HCT116 (cell line): ENCODE measurements at regions not wholly inside any gene's neighbourhood (a gene's known extent, or its start where the extent isn't known, plus 50 kb on each side); places are given as distances from the start of the nearest gene placed in this dataset.

Experiments
- ATAC-seq: fragments of 200-7000 bp; cut with Tn5 transposase; 2 replicates; pipeline ENCODE4 v1.9.1; 2020; ENCODE audit warnings: mild to moderate bottlenecking, moderate library complexity
- BruUV-seq: library from RNA; stranded (reverse); fragments of 400-500 nt; replicated peaks from 2 replicates; lab custom pipeline; 2021; lab: Mats Ljungman, UMichigan
- CTCF ChIA-PET: fragments of 300-600 bp; sonication (Branson Sonifier 250); formaldehyde crosslinking; loops from one replicate; lab custom pipeline; 2021; ENCODE audit warnings: antibody characterized with exemption; lab: Charles Lee
- POLR2A ChIA-PET: fragments of 300-600, 350-600 bp; sonication (Branson Sonifier 250); formaldehyde crosslinking; loops from one replicate; lab custom pipeline; 2021; ENCODE audit warnings: antibody characterized with exemption; lab: Charles Lee
- RAD21 ChIA-PET, 2 experiments: fragments of 300-600 bp; sonication (Branson Sonifier 250); formaldehyde crosslinking; loops; one replicate each; lab custom pipeline; 2023; ENCODE audit warnings: low total read pairs in 2 of 2; ENCODE audit not compliant: uncharacterized antibody in 2 of 2, unreplicated experiment in 2 of 2, low non-redundant PET in 1 of 2; lab: Charles Lee
- DNase-seq: peaks from one replicate; pipeline ENCODE4 v3.0.0-alpha.2; 2010; ENCODE audit warnings: low read depth, low spot score
- H2AFZ ChIP-seq: fragments of 200-600 bp; shearing (Covaris generic), sonication (generic); 2 replicates; pipeline ENCODE4 v1.6.1; 2017; ENCODE audit warnings: low read depth, mixed run types, mixed read lengths, antibody characterized with exemption, low read length; ENCODE audit not compliant: poor library complexity, severe bottlenecking
- H3K27ac ChIP-seq: 2 replicates; pipeline ENCODE4 v1.5.1; 2012; ENCODE audit warnings: low read depth, low read length
- H3K27me3 ChIP-seq: fragments of 200-600 bp; sonication (generic); 2 replicates; pipeline ENCODE4 v1.6.1; 2016; ENCODE audit warnings: mixed run types, low read length, mixed read lengths; ENCODE audit not compliant: insufficient read depth
- H3K36me3 ChIP-seq, 2 experiments: fragments of 200-500 bp in 1 of 2; fragments of 200-600 bp in 1 of 2; sonication (Bioruptor generic) in 1 of 2; sonication (generic) in 1 of 2; 2 replicates each; pipeline versions ENCODE4 v1.5.1 to v1.6.1; 2014 to 2016; ENCODE audit warnings: low read length in 2 of 2, inconsistent platforms in 1 of 2, mixed read lengths in 1 of 2, mixed run types in 1 of 2; ENCODE audit not compliant: insufficient read depth in 2 of 2, control insufficient read depth in 1 of 2
- H3K4me1 ChIP-seq, 2 experiments: fragments of 200-600 bp in 1 of 2; sonication (generic) in 1 of 2; 2 replicates each; pipeline versions ENCODE4 v1.5.1 to v1.6.1; 2012 to 2017; ENCODE audit warnings: low read length in 2 of 2, inconsistent platforms in 1 of 2, mild to moderate bottlenecking in 1 of 2, mixed read lengths in 1 of 2, mixed run types in 1 of 2, moderate library complexity in 1 of 2; ENCODE audit not compliant: insufficient read depth in 2 of 2, control insufficient read depth in 1 of 2
- H3K4me2 ChIP-seq: fragments of 200-600 bp; sonication (generic); 2 replicates; pipeline ENCODE4 v1.6.1; 2017; ENCODE audit warnings: mixed run types, low read length, mixed read lengths
- H3K4me3 ChIP-seq, 2 experiments: fragments of 200-600 bp in 1 of 2; sonication (generic) in 1 of 2; replicated peaks in 1 of 2; 2 replicates each; pipeline ENCODE4 v1.5.1; 2011 to 2016; ENCODE audit warnings: low read length in 2 of 2, control low read depth in 1 of 2, low read depth in 1 of 2, mild to moderate bottlenecking in 1 of 2, mixed read lengths in 1 of 2, mixed run types in 1 of 2
- H3K79me2 ChIP-seq: fragments of 200-600 bp; sonication (generic); 2 replicates; pipeline ENCODE4 v1.6.1; 2017; ENCODE audit warnings: mild to moderate bottlenecking, mixed run types, low read length, moderate library complexity, mixed read lengths; ENCODE audit not compliant: insufficient read depth
- H3K9ac ChIP-seq: fragments of 200-600 bp; sonication (generic); 2 replicates; pipeline ENCODE4 v1.6.1; 2016; ENCODE audit warnings: low read length, mixed read lengths
- H3K9me2 ChIP-seq: fragments of 200-600 bp; sonication (generic), shearing (Covaris generic); 2 replicates; pipeline ENCODE4 v1.6.1; 2017; ENCODE audit warnings: mixed run types, mild to moderate bottlenecking, moderate library complexity; ENCODE audit not compliant: insufficient read depth
- H3K9me3 ChIP-seq, 2 experiments: fragments of 200-500 bp in 1 of 2; fragments of 200-600 bp in 1 of 2; sonication (Bioruptor generic) in 1 of 2; sonication (generic) in 1 of 2; 2 replicates each; pipeline ENCODE4 v1.6.1; 2014 to 2017; ENCODE audit warnings: low read length in 2 of 2, mixed read lengths in 2 of 2, inconsistent platforms in 1 of 2, low read depth in 1 of 2, mild to moderate bottlenecking in 1 of 2, mixed run types in 1 of 2, moderate library complexity in 1 of 2; ENCODE audit not compliant: control insufficient read depth in 1 of 2, insufficient read depth in 1 of 2
- H4K20me1 ChIP-seq: fragments of 200-600 bp; sonication (generic), shearing (Covaris generic); 2 replicates; pipeline ENCODE4 v1.6.1; 2017; ENCODE audit warnings: mixed run types, mild to moderate bottlenecking, moderate library complexity; ENCODE audit not compliant: insufficient read depth
- CTCF ChIP-seq, 3 experiments: fragments of 200-600 bp in 1 of 3; sonication (generic) in 1 of 3; IDR thresholded peaks in 2 of 3; conservative IDR thresholded peaks in 1 of 3; 2 replicates each; pipeline ENCODE4 v1.5.1; 2012 to 2017; ENCODE audit warnings: low read depth in 2 of 3, low read length in 2 of 3, antibody characterized with exemption in 1 of 3, borderline replicate concordance in 1 of 3, control low read depth in 1 of 3, mild to moderate bottlenecking in 1 of 3, mixed read lengths in 1 of 3, mixed run types in 1 of 3, moderate library complexity in 1 of 3; ENCODE audit not compliant: insufficient read depth in 1 of 3
- ELF1 ChIP-seq: IDR thresholded peaks from 2 replicates; pipeline ENCODE4 v1.6.1; 2012; ENCODE audit warnings: low read depth, borderline replicate concordance
- EZH2 ChIP-seq: fragments of 200-600 bp; sonication (generic); IDR thresholded peaks from 2 replicates; pipeline ENCODE4 v1.6.1; 2017; ENCODE audit warnings: antibody characterized with exemption, mixed run types
- EZH2phosphoT487 ChIP-seq: fragments of 200-600 bp; IDR thresholded peaks from 2 replicates; pipeline ENCODE4 v1.6.1; 2018; ENCODE audit warnings: antibody characterized with exemption, borderline replicate concordance
- JUND ChIP-seq: IDR thresholded peaks from 2 replicates; pipeline ENCODE4 v1.6.1; 2012
- POLR2A ChIP-seq: IDR thresholded peaks from 2 replicates; pipeline ENCODE4 v1.7.0; 2011; ENCODE audit warnings: borderline replicate concordance; ENCODE audit not compliant: insufficient read depth, insufficient read length; ENCODE audit errors: extremely low read depth
- REST ChIP-seq: IDR thresholded peaks from 2 replicates; pipeline ENCODE4 v1.6.1; 2012; ENCODE audit warnings: low read depth
- SRF ChIP-seq: IDR thresholded peaks from 2 replicates; pipeline ENCODE4 v1.6.1; 2012; ENCODE audit warnings: low read depth
- YY1 ChIP-seq: IDR thresholded peaks from 2 replicates; pipeline ENCODE4 v1.6.1; 2011; ENCODE audit warnings: low read length, low read depth, moderate library complexity, mild to moderate bottlenecking; ENCODE audit not compliant: insufficient replicate concordance; ENCODE audit errors: extremely low read depth
- intact Hi-C: fragments of 100-400 bp; cut with micrococcal nuclease; formaldehyde crosslinking; loops from 2 replicates; pipeline ENCODE4 v1.10.0; 2022

GRCh38 chr9:117649126-117649525, 55.1 kb upstream of the TLR4 start:
- ATAC-seq: no peak
- CTCF ChIA-PET: no interaction called here

More at GRCh38 chr9:117649126-117649525, 55.1 kb upstream of the TLR4 start:
- RAD21 ChIA-PET: no interaction called here
- no peak for DNase-seq
- no peak overlapping the region for H2AFZ ChIP-seq
- no peaks in the 10 kb centered on the region for H3K4me1 ChIP-seq
- H3K79me2 ChIP-seq: no peaks in the 10 kb centered on the region
- H4K20me1 ChIP-seq: no peaks in the 10 kb centered on the region
- peaks cover 0 to 20% of the 10 kb centered on the region in 2 experiments; a peak in 1 of 4 replicates for H3K9me3 ChIP-seq
- no peaks in the 10 kb centered on the region for H3K9me2 ChIP-seq
- H3K4me3 ChIP-seq: no peak overlapping the region
- no TSS peak for BruUV-seq
- H3K4me2 ChIP-seq: no peak overlapping the region
- no peak overlapping the region for H3K27ac ChIP-seq
- TF ChIP-seq EZH2phosphoT487 (no peak), SRF (no peak), REST (no peak), YY1 (no peak), EZH2 (no peak), ELF1 (no peak), JUND (no peak), POLR2A (no peak), CTCF (IDR thresholded peaks at IDR 0.05 in 2 of 3, conservative IDR thresholded peaks at IDR 0.05 in 1 of 3; ENCODE audit: borderline replicate concordance in 1 of 3, insufficient read depth in 1 of 3, low read depth in 2 of 3, low read length in 2 of 3) (no peak)
- H3K27me3 ChIP-seq: no peaks in the 10 kb centered on the region
- intact Hi-C loops: loop anchor here (10.0 kb wide), 1 partner anchor 1716 kb away; the partner anchor contains the start of gene BRINP1
- H3K36me3 ChIP-seq: no peaks in the 10 kb centered on the region
- no peak overlapping the region for H3K9ac ChIP-seq
- POLR2A ChIA-PET: no interaction called here
